Spleen (tissue), 11 donors: ENCODE measurements at regions not wholly inside any gene's neighbourhood (a gene's known extent, or its start where the extent isn't known, plus 50 kb on each side); places are given as distances from the start of the nearest gene placed in this dataset.

ENCODE experiments used
- DNase-seq: peaks from one replicate; pipeline ENCODE4 v3.0.0-alpha.2; 2020
- H3K27ac ChIP-seq, 8 donors: fragments of 200-600 bp; sonication (generic) in 7 of 8; 1 replicate in 4 of 8; 2 replicates in 4 of 8; pipeline versions ENCODE4 v1.5.0 to v1.8.0; 2016 to 2021; ENCODE audit warnings: inconsistent platforms in 4 of 8, mild to moderate bottlenecking in 4 of 8, moderate library complexity in 1 of 8
- H3K27me3 ChIP-seq, 7 donors: fragments of 200-600 bp; sonication (generic) in 6 of 7; replicated peaks in 1 of 7; 1 replicate in 4 of 7; 2 replicates in 3 of 7; pipeline versions ENCODE4 v1.5.0 to v1.8.0; 2016 to 2021; ENCODE audit warnings: inconsistent platforms in 3 of 7, mild to moderate bottlenecking in 1 of 7
- H3K36me3 ChIP-seq, 6 donors: fragments of 200-600 bp; sonication (generic) in 5 of 6; 1 replicate in 4 of 6; 2 replicates in 2 of 6; pipeline versions ENCODE4 v1.5.0 to v1.8.0; 2016 to 2021; ENCODE audit warnings: inconsistent platforms in 2 of 6
- H3K4me1 ChIP-seq, 6 donors: fragments of 200-600 bp; sonication (generic) in 5 of 6; 1 replicate in 3 of 6; 2 replicates in 3 of 6; pipeline versions ENCODE4 v1.5.0 to v1.8.0; 2016 to 2021; ENCODE audit warnings: inconsistent platforms in 3 of 6
- H3K4me3 ChIP-seq, 8 donors: fragments of 200-600 bp; sonication (generic) in 7 of 8; 1 replicate in 4 of 8; 2 replicates in 4 of 8; pipeline versions ENCODE4 v1.5.0 to v1.8.0; 2016 to 2021; ENCODE audit warnings: inconsistent platforms in 4 of 8, mild to moderate bottlenecking in 4 of 8, moderate library complexity in 2 of 8
- H3K9me3 ChIP-seq, 8 donors: fragments of 200-600 bp; sonication (generic) in 7 of 8; 1 replicate in 4 of 8; 2 replicates in 4 of 8; pipeline versions ENCODE4 v1.5.0 to v1.8.0; 2016 to 2021; ENCODE audit warnings: inconsistent platforms in 4 of 8
- CTCF ChIP-seq, 11 experiments: fragments of 200-600 bp in 7 of 11; fragments of 450-650 bp in 4 of 11; sonication (generic) in 4 of 11; IDR thresholded peaks in 8 of 11; conservative IDR thresholded peaks in 3 of 11; 1 replicate in 7 of 11; 2 replicates in 4 of 11; pipeline versions ENCODE4 v1.4.0 to v1.8.0; 2016 to 2021; ENCODE audit warnings: antibody characterized with exemption in 11 of 11, inconsistent platforms in 4 of 11, mild to moderate bottlenecking in 1 of 11
- POLR2A ChIP-seq, 3 donors: fragments of 450-650 bp; IDR thresholded peaks; one replicate each; pipeline ENCODE4 v1.5.1; 2017; ENCODE audit warnings: antibody characterized with exemption in 3 of 3, mild to moderate bottlenecking in 1 of 3
- POLR2AphosphoS5 ChIP-seq, 3 donors: sonication (generic); formaldehyde crosslinking; IDR thresholded peaks; one replicate each; pipeline ENCODE4 v1.5.1; 2017; ENCODE audit warnings: antibody characterized with exemption in 3 of 3
- WGBS, 5 donors: extraction: QIAGEN DNeasy Blood & Tissue Kit in 3 of 5; methylation state at CpG; one replicate each; pipeline versions ENCODE4 v1.1.5 to v1.1.7; 2013 to 2018; 5-methylcytosine and 5-hydroxymethylcytosine counted together
- intact Hi-C: fragments of 100-400 bp; cut with DNase I; formaldehyde crosslinking; loops from one replicate; pipeline ENCODE4 v1.15.0; 2023; ENCODE audit warnings: low total_unique reads
- donor health status: healthy with polysubstance abuse.
- donor health status: DM: no; HTN: no; CAD: no; lungs with moderate emphysema.
- donor health status: DM: no; HTN: no; CAD: no.
- donor health status: Bipolar disorder and iron deficiency.
- donor health status: healthy.
- donor health status: DM: no; HTN: no; CAD: no.
- donor health status: DM: yes; HTN: yes; CAD: no.

- no peak for DNase-seq
- TF ChIP-seq CTCF (IDR thresholded peaks at IDR 0.05 in 8 of 11, conservative IDR thresholded peaks at IDR 0.05 in 3 of 11) (no peak), POLR2AphosphoS5 (IDR thresholded peaks at IDR 0.05) (no peak), POLR2A (IDR thresholded peaks at IDR 0.05) (no peak)
- Histone ChIP-seq H3K27ac (peak overlapping the region in 4 of 8 donors; percentile 6 to 35 (median 26)), H3K27me3 (no peaks in the 10 kb centered on the region), H3K4me3 (no peak overlapping the region), H3K9me3 (no peaks in the 10 kb centered on the region), H3K36me3 (no peaks in the 10 kb centered on the region), H3K4me1 (peaks cover 0 to 17% (median 10%) of the 10 kb centered on the region in 6 donors)
- intact Hi-C loops, result no loop called here
Measured at GRCh38 chr4:17273047-17273446, 238.8 kb downstream of the QDPR start.

- intact Hi-C loops, result no loop called here
- Histone ChIP-seq H3K4me1 (peaks cover 0 to 17% (median 10%) of the 10 kb centered on the region in 6 donors), H3K27ac (peak overlapping the region in 1 of 8 donors; percentile 35), H3K4me3 (no peak overlapping the region), H3K27me3 (no peaks in the 10 kb centered on the region), H3K9me3 (no peaks in the 10 kb centered on the region), H3K36me3 (no peaks in the 10 kb centered on the region)
- TF ChIP-seq CTCF (IDR thresholded peaks at IDR 0.05 in 8 of 11, conservative IDR thresholded peaks at IDR 0.05 in 3 of 11) (no peak), POLR2A (IDR thresholded peaks at IDR 0.05) (no peak), POLR2AphosphoS5 (IDR thresholded peaks at IDR 0.05) (no peak)
- WGBS, 5 donors, result 67 to 79% (median 74%) methylated on average over 6 of the region's 6 CpGs
- no peak for DNase-seq
Measured at GRCh38 chr4:17272154-17272553, 239.7 kb downstream of the QDPR start.

- 85 to 89% (median 86%) methylated on average over 4 of the region's 4 CpGs for WGBS, 5 donors
- Histone ChIP-seq H3K36me3 (no peaks in the 10 kb centered on the region), H3K27me3 (no peaks in the 10 kb centered on the region), H3K4me1 (no peaks in the 10 kb centered on the region), H3K4me3 (no peak overlapping the region), H3K9me3 (no peaks in the 10 kb centered on the region), H3K27ac (no peak overlapping the region)
- intact Hi-C loops, result no loop called here
- TF ChIP-seq POLR2AphosphoS5 (IDR thresholded peaks at IDR 0.05) (no peak), CTCF (IDR thresholded peaks at IDR 0.05 in 8 of 11, conservative IDR thresholded peaks at IDR 0.05 in 3 of 11) (no peak), POLR2A (IDR thresholded peaks at IDR 0.05) (no peak)
- no peak for DNase-seq
Measured at GRCh38 chr4:17265653-17266052, 246.2 kb downstream of the QDPR start.

GRCh38 chr4:17265139-17265538 lies 246.8 kb downstream of the QDPR start:
- WGBS, 5 donors, result 53 to 75% (median 61%) methylated on average over 2 of the region's 2 CpGs
- DNase-seq, result no peak

More at GRCh38 chr4:17265139-17265538, 246.8 kb downstream of the QDPR start:
- intact Hi-C loops, result no loop called here
- Histone ChIP-seq H3K4me1 (no peaks in the 10 kb centered on the region), H3K4me3 (no peak overlapping the region), H3K9me3 (no peaks in the 10 kb centered on the region), H3K36me3 (no peaks in the 10 kb centered on the region), H3K27me3 (no peaks in the 10 kb centered on the region), H3K27ac (no peak overlapping the region)
- no peak for TF ChIP-seq POLR2A (IDR thresholded peaks at IDR 0.05)
- no peak for TF ChIP-seq POLR2AphosphoS5 (IDR thresholded peaks at IDR 0.05)
- TF ChIP-seq CTCF (IDR thresholded peaks at IDR 0.05 in 8 of 11, conservative IDR thresholded peaks at IDR 0.05 in 3 of 11), result no peak
